IPS DF 19.7 (cell line): ENCODE measurements at regions not wholly inside any gene's neighbourhood (a gene's known extent, or its start where the extent isn't known, plus 50 kb on each side); places are given as distances from the start of the nearest gene placed in this dataset.
A peak's percentile ranks its signal among the peaks of the same experiment; 100 is the strongest.

ENCODE experiments used
- DNase-seq: peaks from one replicate; pipeline ENCODE4 v3.0.0-alpha.2; 2013; ENCODE audit warnings: low read depth, low spot score

- no peak for DNase-seq
These were observed 400.4 kb downstream of the NXPE2 start for GRCh38 chr11:115078461-115079438.

GRCh38 chr11:115080923-115081680, 402.8 kb downstream of the NXPE2 start:
- no peak for DNase-seq

GRCh38 chr11:115081972-115082371, 403.6 kb downstream of the NXPE2 start:
- no peak for DNase-seq

GRCh38 chr11:115083144-115083806, 404.9 kb downstream of the NXPE2 start:
- no peak for DNase-seq

GRCh38 chr11:115084231-115084630, 405.9 kb downstream of the NXPE2 start:
- no peak for DNase-seq

GRCh38 chr11:115085461-115086210, 407.3 kb downstream of the NXPE2 start:
- no peak for DNase-seq

- peak; percentile 35 for DNase-seq
These were observed 409.5 kb downstream of the NXPE2 start for GRCh38 chr11:115087791-115088190.

- DNase-seq: no peak
These were observed 411.7 kb downstream of the CADM1 start for GRCh38 chr11:115092516-115092915.

- DNase-seq: no peak
These were observed 406.3 kb downstream of the CADM1 start for GRCh38 chr11:115097796-115098408.

GRCh38 chr11:115100706-115101105, 403.5 kb downstream of the CADM1 start:
- no peak for DNase-seq

GRCh38 chr11:115103921-115104320, 400.3 kb downstream of the CADM1 start:
- no peak for DNase-seq

GRCh38 chr11:115104851-115105453, 399.3 kb downstream of the CADM1 start:
- no peak for DNase-seq

GRCh38 chr11:115111066-115111465, 393.1 kb downstream of the CADM1 start:
- no peak for DNase-seq

GRCh38 chr11:115112754-115113153, 391.5 kb downstream of the CADM1 start:
- no peak for DNase-seq

GRCh38 chr11:115117956-115118493, 386.2 kb downstream of the CADM1 start:
- DNase-seq: no peak

- DNase-seq: no peak
These were observed 385.1 kb downstream of the CADM1 start for GRCh38 chr11:115119146-115119545.
